ENCODE measurements at regions not wholly inside any gene's neighbourhood (a gene's known extent, or its start where the extent isn't known, plus 50 kb on each side); places are given as distances from the start of the nearest gene placed in this dataset.
"Not testable (repeated sequence)": the region's sequence is repeated elsewhere in the genome, so short reads cannot be mapped to it uniquely, and the experiment has no call there.

GRCh38 chr3:166593776-166594175 lies 756.6 kb upstream of the BCHE start:
- intact Hi-C loops (cut with DNase I), result no loop called here
- no peak for DNase-seq (ENCODE audit: low spot score)

- DNase-seq (ENCODE audit: low spot score), result no peak
- intact Hi-C loops (cut with DNase I), result no loop called here
Observed at GRCh38 chr3:166582236-166582635, 745.0 kb upstream of the BCHE start.

GRCh38 chr3:166580561-166580960 lies 743.3 kb upstream of the BCHE start:
- intact Hi-C loops (cut with DNase I), result no loop called here
- DNase-seq (ENCODE audit: low spot score), result no peak

- intact Hi-C loops (cut with DNase I), result no loop called here
- no peak for DNase-seq (ENCODE audit: low spot score)
Observed at GRCh38 chr3:166575161-166575560, 737.9 kb upstream of the BCHE start.

- DNase-seq (ENCODE audit: low spot score); intact Hi-C loops (cut with DNase I): not testable (repeated sequence)
Observed at GRCh38 chr3:166571686-166572085, 734.5 kb upstream of the BCHE start.

- no peak for DNase-seq (ENCODE audit: low spot score)
- intact Hi-C loops (cut with DNase I), result no loop called here
Observed at GRCh38 chr3:166570102-166570501, 732.9 kb upstream of the BCHE start.

GRCh38 chr3:166569589-166569988 lies 732.4 kb upstream of the BCHE start:
- DNase-seq (ENCODE audit: low spot score), result no peak
- intact Hi-C loops (cut with DNase I), result no loop called here

GRCh38 chr3:166560253-166560652 lies 723.0 kb upstream of the BCHE start:
- intact Hi-C loops (cut with DNase I), result no loop called here
- DNase-seq (ENCODE audit: low spot score), result no peak

- intact Hi-C loops (cut with DNase I), result no loop called here
- DNase-seq (ENCODE audit: low spot score), result no peak
Observed at GRCh38 chr3:166556955-166557354, 719.7 kb upstream of the BCHE start.

GRCh38 chr3:166554023-166554422 lies 716.8 kb upstream of the BCHE start:
- intact Hi-C loops (cut with DNase I), result no loop called here
- no peak for DNase-seq (ENCODE audit: low spot score)

- intact Hi-C loops (cut with DNase I), result no loop called here
- DNase-seq (ENCODE audit: low spot score), result no peak
Observed at GRCh38 chr3:166533740-166534139, 696.5 kb upstream of the BCHE start.

- intact Hi-C loops (cut with DNase I), result no loop called here
- no peak for DNase-seq (ENCODE audit: low spot score)
Observed at GRCh38 chr3:166531730-166532129, 694.5 kb upstream of the BCHE start.

GRCh38 chr3:166527325-166527724 lies 690.1 kb upstream of the BCHE start:
- intact Hi-C loops (cut with DNase I), result no loop called here
- DNase-seq (ENCODE audit: low spot score), result no peak

- intact Hi-C loops (cut with DNase I), result no loop called here
Observed at GRCh38 chr3:166526881-166527280, 689.7 kb upstream of the BCHE start.

GRCh38 chr3:166522017-166522416 lies 684.8 kb upstream of the BCHE start:
- intact Hi-C loops (cut with DNase I), result no loop called here
- DNase-seq (ENCODE audit: low spot score), result no peak

More at GRCh38 chr3:166526881-166527280, 689.7 kb upstream of the BCHE start:
- no peak for DNase-seq (ENCODE audit: low spot score)

GRCh38 chr3:166519443-166519842 lies 682.2 kb upstream of the BCHE start:
- intact Hi-C loops (cut with DNase I), result no loop called here
- no peak for DNase-seq (ENCODE audit: low spot score)

GRCh38 chr3:166518040-166518439 lies 680.8 kb upstream of the BCHE start:
- intact Hi-C loops (cut with DNase I), result no loop called here
- no peak for DNase-seq (ENCODE audit: low spot score)

- intact Hi-C loops (cut with DNase I), result no loop called here
- DNase-seq (ENCODE audit: low spot score), result no peak
Observed at GRCh38 chr3:166510382-166510781, 673.2 kb upstream of the BCHE start.

GRCh38 chr3:166500420-166500819 lies 663.2 kb upstream of the BCHE start:
- intact Hi-C loops (cut with DNase I); DNase-seq (ENCODE audit: low spot score): not testable (repeated sequence)

GRCh38 chr3:166499636-166500035 lies 662.4 kb upstream of the BCHE start:
- DNase-seq (ENCODE audit: low spot score), result no peak
- intact Hi-C loops (cut with DNase I), result no loop called here

GRCh38 chr3:166498446-166498845 lies 661.2 kb upstream of the BCHE start:
- intact Hi-C loops (cut with DNase I), result no loop called here
- DNase-seq (ENCODE audit: low spot score), result no peak

GRCh38 chr3:166489826-166490225 lies 652.6 kb upstream of the BCHE start:
- no peak for DNase-seq (ENCODE audit: low spot score)
- intact Hi-C loops (cut with DNase I), result no loop called here
